SK-N-MC (cell line): ENCODE measurements at regions not wholly inside any gene's neighbourhood (a gene's known extent, or its start where the extent isn't known, plus 50 kb on each side); places are given as distances from the start of the nearest gene placed in this dataset.

Source experiments
- EZH2 ChIP-seq: fragments of 200-600 bp; sonication (generic); IDR thresholded peaks from one replicate; pipeline ENCODE4 v1.6.1; 2017; ENCODE audit warnings: antibody characterized with exemption
- POLR2AphosphoS5 ChIP-seq: IDR thresholded peaks from 2 replicates; pipeline ENCODE4 v1.6.1; 2012; ENCODE audit warnings: mild to moderate bottlenecking, low read depth, low read length, borderline replicate concordance

GRCh38 chr15:77898811-77899730 lies 178.4 kb downstream of the TBC1D2B start:
- TF ChIP-seq EZH2: no peak
- TF ChIP-seq POLR2AphosphoS5: no peak
